ENCODE measurements at regions not wholly inside any gene's neighbourhood (a gene's known extent, or its start where the extent isn't known, plus 50 kb on each side); places are given as distances from the start of the nearest gene placed in this dataset.

DNA sequence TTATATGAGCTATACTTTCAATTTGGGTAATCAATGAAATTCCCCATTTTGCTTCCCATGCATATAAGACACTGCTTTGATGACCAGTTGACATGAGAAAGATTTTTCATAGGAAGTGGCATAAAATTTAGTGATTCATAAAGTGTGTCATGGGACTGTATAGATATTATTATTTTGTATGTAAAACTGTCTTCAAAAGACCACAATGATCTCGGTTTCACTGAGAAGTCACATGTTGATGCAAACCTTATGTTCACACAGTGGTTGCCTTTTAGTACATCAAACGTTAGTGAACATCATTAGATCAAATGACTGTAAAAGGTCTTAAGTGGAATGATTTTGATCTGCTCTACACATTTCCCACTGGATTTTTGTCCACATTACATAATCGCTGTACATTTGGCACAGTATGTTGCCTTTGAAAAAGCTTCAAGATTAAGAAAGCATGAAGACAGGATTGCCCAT lies 349.2 kb upstream of the MEF2C start:
- intact Hi-C loops (cut with DNase I) = no loop called here
- no peaks in the 10 kb centered on the region for H3K36me3 ChIP-seq (ENCODE audit: control insufficient read depth in 1 of 2, insufficient read depth in 2 of 2, low read length in 1 of 2)
- H3K4me1 ChIP-seq (ENCODE audit: control insufficient read depth in 1 of 2, insufficient read depth in 2 of 2, low read length in 2 of 2) = no peaks in the 10 kb centered on the region
- WGBS, 2 donors = 46 to 54% methylated on average over 3 of the region's 3 CpGs
- H3K27me3 ChIP-seq (ENCODE audit: control insufficient read depth in 1 of 2, insufficient read depth in 2 of 2, low read length in 1 of 2) = no peaks in the 10 kb centered on the region
- no peak overlapping the region for H3K4me3 ChIP-seq (ENCODE audit: low read length in 2 of 2)
- no peaks in the 10 kb centered on the region for H3K9me3 ChIP-seq (ENCODE audit: control insufficient read depth, low read length)
- ATAC-seq (ENCODE audit: low FRiP score) (no peak), DNase-seq (no peak)
- no peak overlapping the region for H3K27ac ChIP-seq (ENCODE audit: low read depth in 1 of 2, low read length in 2 of 2)

- Histone ChIP-seq H3K4me3 (ENCODE audit: low read length in 2 of 2) (no peak overlapping the region), H3K27ac (ENCODE audit: low read depth in 1 of 2, low read length in 2 of 2) (no peak overlapping the region), H3K27me3 (ENCODE audit: control insufficient read depth in 1 of 2, insufficient read depth in 2 of 2, low read length in 1 of 2) (no peaks in the 10 kb centered on the region), H3K36me3 (ENCODE audit: control insufficient read depth in 1 of 2, insufficient read depth in 2 of 2, low read length in 1 of 2) (no peaks in the 10 kb centered on the region), H3K4me1 (ENCODE audit: control insufficient read depth in 1 of 2, insufficient read depth in 2 of 2, low read length in 2 of 2) (no peaks in the 10 kb centered on the region), H3K9me3 (ENCODE audit: control insufficient read depth, low read length) (no peaks in the 10 kb centered on the region)
- WGBS, 2 donors = 76 to 100% methylated on average over 2 of the region's 2 CpGs
- DNase-seq (peak in 1 of 2 donors; percentile 34), ATAC-seq (ENCODE audit: low FRiP score) (peak; percentile 22)
- intact Hi-C loops (cut with DNase I) = no loop called here
Observed at GRCh38 chr5:89230178-89230577, 347.2 kb upstream of the MEF2C start.

DNA sequence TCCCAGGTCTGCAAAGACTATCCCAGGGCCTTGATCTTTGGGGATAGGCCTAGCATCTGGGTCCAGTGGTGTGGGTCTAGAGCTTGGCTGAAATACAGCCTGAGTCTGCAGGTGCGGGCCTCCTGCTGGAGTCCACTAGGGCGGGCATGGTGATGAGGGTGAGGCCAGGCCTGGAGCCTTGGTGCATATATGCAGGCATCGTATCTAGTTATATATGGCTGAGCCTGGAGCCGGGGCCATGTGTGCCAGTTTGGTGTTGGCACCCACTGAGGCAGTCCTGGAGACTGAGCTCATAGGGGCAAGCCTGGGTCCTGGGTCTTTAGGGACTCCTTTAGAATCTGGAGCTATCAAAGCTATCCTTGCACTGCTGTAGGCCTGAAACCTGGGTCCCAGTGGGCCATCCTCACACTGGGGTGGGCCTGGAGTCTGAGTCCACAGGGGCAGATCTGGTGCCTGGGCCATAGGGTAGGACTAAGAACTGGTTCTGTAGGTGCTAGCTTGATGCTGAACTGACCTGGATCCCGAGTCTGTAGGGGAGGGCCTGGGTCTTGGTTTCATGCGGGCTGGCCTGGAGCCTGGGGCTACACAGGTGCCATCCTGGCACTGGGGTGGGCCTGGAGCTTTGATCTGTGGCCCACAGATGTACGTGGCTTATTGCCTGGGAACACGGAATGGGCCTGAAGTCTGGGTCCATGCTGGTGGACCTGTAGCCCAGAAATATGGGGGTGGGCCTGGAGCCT lies 346.5 kb upstream of the MEF2C start:
- DNase-seq = peak in 1 of 2 donors; percentile 24

GRCh38 chr5:89228355-89228754 lies 345.4 kb upstream of the MEF2C start:
- H3K4me1 ChIP-seq (ENCODE audit: control insufficient read depth in 1 of 2, insufficient read depth in 2 of 2, low read length in 2 of 2) = no peaks in the 10 kb centered on the region
- H3K27me3 ChIP-seq (ENCODE audit: control insufficient read depth in 1 of 2, insufficient read depth in 2 of 2, low read length in 1 of 2) = no peaks in the 10 kb centered on the region
- intact Hi-C loops (cut with DNase I) = no loop called here
- no peak overlapping the region for H3K27ac ChIP-seq (ENCODE audit: low read depth in 1 of 2, low read length in 2 of 2)
- no peak for ATAC-seq (ENCODE audit: low FRiP score)
- no peak overlapping the region for H3K4me3 ChIP-seq (ENCODE audit: low read length in 2 of 2)
- 97 to 99% methylated on average over 1 of the region's 1 CpG for WGBS, 2 donors
- no peak for DNase-seq
- H3K9me3 ChIP-seq (ENCODE audit: control insufficient read depth, low read length) = no peaks in the 10 kb centered on the region
- H3K36me3 ChIP-seq (ENCODE audit: control insufficient read depth in 1 of 2, insufficient read depth in 2 of 2, low read length in 1 of 2) = no peaks in the 10 kb centered on the region

More for the DNA sequence above, 346.5 kb upstream of the MEF2C start:
- peak; percentile 26 for ATAC-seq (ENCODE audit: low FRiP score)
- Histone ChIP-seq H3K27ac (ENCODE audit: low read depth in 1 of 2, low read length in 2 of 2) (no peak overlapping the region), H3K27me3 (ENCODE audit: control insufficient read depth in 1 of 2, insufficient read depth in 2 of 2, low read length in 1 of 2) (no peaks in the 10 kb centered on the region), H3K36me3 (ENCODE audit: control insufficient read depth in 1 of 2, insufficient read depth in 2 of 2, low read length in 1 of 2) (no peaks in the 10 kb centered on the region), H3K9me3 (ENCODE audit: control insufficient read depth, low read length) (no peaks in the 10 kb centered on the region), H3K4me3 (ENCODE audit: low read length in 2 of 2) (no peak overlapping the region), H3K4me1 (ENCODE audit: control insufficient read depth in 1 of 2, insufficient read depth in 2 of 2, low read length in 2 of 2) (no peaks in the 10 kb centered on the region)
- intact Hi-C loops (cut with DNase I) = no loop called here
- 93 to 99% methylated on average over 8 of the region's 8 CpGs for WGBS, 2 donors

- Histone ChIP-seq H3K4me1 (ENCODE audit: control insufficient read depth in 1 of 2, insufficient read depth in 2 of 2, low read length in 2 of 2) (no peaks in the 10 kb centered on the region), H3K27me3 (ENCODE audit: control insufficient read depth in 1 of 2, insufficient read depth in 2 of 2, low read length in 1 of 2) (no peaks in the 10 kb centered on the region), H3K36me3 (ENCODE audit: control insufficient read depth in 1 of 2, insufficient read depth in 2 of 2, low read length in 1 of 2) (no peaks in the 10 kb centered on the region), H3K4me3 (ENCODE audit: low read length in 2 of 2) (no peak overlapping the region), H3K27ac (ENCODE audit: low read depth in 1 of 2, low read length in 2 of 2) (no peak overlapping the region), H3K9me3 (ENCODE audit: control insufficient read depth, low read length) (no peaks in the 10 kb centered on the region)
- DNase-seq (no peak), ATAC-seq (ENCODE audit: low FRiP score) (no peak)
- intact Hi-C loops (cut with DNase I) = no loop called here
- 88 to 94% methylated on average over 3 of the region's 3 CpGs for WGBS, 2 donors
Observed at GRCh38 chr5:89218364-89218763, 335.4 kb upstream of the MEF2C start.

GRCh38 chr5:89216606-89217005 lies 333.6 kb upstream of the MEF2C start:
- no peaks in the 10 kb centered on the region for H3K27me3 ChIP-seq (ENCODE audit: control insufficient read depth in 1 of 2, insufficient read depth in 2 of 2, low read length in 1 of 2)
- no peak overlapping the region for H3K27ac ChIP-seq (ENCODE audit: low read depth in 1 of 2, low read length in 2 of 2)
- H3K4me1 ChIP-seq (ENCODE audit: control insufficient read depth in 1 of 2, insufficient read depth in 2 of 2, low read length in 2 of 2) = peaks cover 0 to 2% of the 10 kb centered on the region in 2 donors
- WGBS, 2 donors = 96 to 97% methylated on average over 3 of the region's 3 CpGs
- no peak overlapping the region for H3K4me3 ChIP-seq (ENCODE audit: low read length in 2 of 2)
- no peak for DNase-seq
- intact Hi-C loops (cut with DNase I) = no loop called here
- no peak for ATAC-seq (ENCODE audit: low FRiP score)
- H3K36me3 ChIP-seq (ENCODE audit: control insufficient read depth in 1 of 2, insufficient read depth in 2 of 2, low read length in 1 of 2) = no peaks in the 10 kb centered on the region
- H3K9me3 ChIP-seq (ENCODE audit: control insufficient read depth, low read length) = no peaks in the 10 kb centered on the region

DNA sequence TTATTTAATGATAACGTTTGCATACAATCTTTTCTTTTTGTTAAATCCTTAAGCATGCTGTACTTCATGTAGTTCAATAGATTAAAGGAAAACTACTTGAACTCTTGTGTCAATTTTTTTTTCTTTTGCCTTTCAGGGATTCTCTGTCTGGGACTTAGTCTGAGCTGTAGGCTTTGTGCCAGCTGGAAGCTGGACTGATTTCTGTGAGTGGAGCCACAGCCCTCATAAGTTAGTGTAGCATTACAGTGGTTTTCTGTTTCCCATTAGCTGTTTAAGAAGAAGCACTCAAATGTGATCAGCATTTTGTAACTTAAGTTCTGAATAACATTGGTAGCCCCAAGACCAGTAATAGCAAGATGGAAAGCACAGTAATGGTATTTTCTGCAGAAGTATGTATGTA lies 330.6 kb upstream of the MEF2C start:
- intact Hi-C loops (cut with DNase I) = loop anchor here in 1 of 2 donors (5.0 kb wide), 1 partner anchor 481 kb away; no protein-coding TSS in a partner anchor
- H3K36me3 ChIP-seq (ENCODE audit: control insufficient read depth in 1 of 2, insufficient read depth in 2 of 2, low read length in 1 of 2) = no peaks in the 10 kb centered on the region
- WGBS, 2 donors = 48 to 59% methylated on average over 1 of the region's 1 CpG
- no peaks in the 10 kb centered on the region for H3K27me3 ChIP-seq (ENCODE audit: control insufficient read depth in 1 of 2, insufficient read depth in 2 of 2, low read length in 1 of 2)
- no peaks in the 10 kb centered on the region for H3K9me3 ChIP-seq (ENCODE audit: control insufficient read depth, low read length)
- no peak overlapping the region for H3K27ac ChIP-seq (ENCODE audit: low read depth in 1 of 2, low read length in 2 of 2)
- H3K4me3 ChIP-seq (ENCODE audit: low read length in 2 of 2) = no peak overlapping the region
- no peak for ATAC-seq (ENCODE audit: low FRiP score)
- peak; percentile 76 for DNase-seq
- peaks cover 0 to 2% of the 10 kb centered on the region in 2 donors for H3K4me1 ChIP-seq (ENCODE audit: control insufficient read depth in 1 of 2, insufficient read depth in 2 of 2, low read length in 2 of 2)

DNA sequence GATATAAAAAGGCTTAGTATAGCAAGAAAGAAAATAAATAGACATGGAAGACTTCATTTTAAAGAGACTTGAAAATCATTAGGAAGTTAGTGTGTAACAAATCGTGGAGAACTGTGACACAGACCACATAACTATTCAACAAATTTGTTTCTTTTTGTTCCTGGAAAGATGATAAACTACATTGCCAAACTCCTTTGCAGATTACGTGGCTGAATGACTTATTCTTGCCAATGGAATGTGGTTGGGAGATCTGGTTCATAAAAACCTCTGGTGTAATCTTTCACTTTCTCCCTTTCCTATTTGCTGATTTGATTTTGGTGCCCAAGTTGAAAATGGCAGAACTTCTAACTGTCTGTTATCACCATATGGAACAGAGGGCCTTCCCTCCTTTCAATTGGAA lies 328.9 kb upstream of the MEF2C start:
- intact Hi-C loops (cut with DNase I) = loop anchor here in 1 of 2 donors (5.0 kb wide), 1 partner anchor 480 kb away; no protein-coding TSS in a partner anchor
- Histone ChIP-seq H3K27ac (ENCODE audit: low read depth in 1 of 2, low read length in 2 of 2) (no peak overlapping the region), H3K4me3 (ENCODE audit: low read length in 2 of 2) (no peak overlapping the region)

DNA sequence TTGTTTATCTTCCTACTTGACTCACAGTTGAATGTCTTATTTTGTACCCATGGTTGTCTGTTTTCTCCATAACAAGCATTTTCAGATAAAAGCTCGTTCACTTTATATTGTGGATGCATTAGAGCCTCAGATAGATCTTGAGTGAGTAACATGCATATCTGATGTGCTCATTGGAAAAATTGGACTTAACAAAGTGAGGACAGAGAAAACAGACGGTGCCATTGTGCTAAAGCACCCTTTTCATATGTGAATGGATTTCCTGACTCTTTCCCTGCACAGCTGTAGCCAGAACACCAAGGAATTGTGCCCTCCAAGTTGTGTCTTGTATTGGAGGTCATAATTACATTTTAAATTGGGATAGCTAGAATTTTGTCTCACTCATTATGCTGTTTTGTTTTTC lies 325.8 kb upstream of the MEF2C start:
- Histone ChIP-seq H3K27ac (ENCODE audit: low read depth in 1 of 2, low read length in 2 of 2) (no peak overlapping the region), H3K36me3 (ENCODE audit: control insufficient read depth in 1 of 2, insufficient read depth in 2 of 2, low read length in 1 of 2) (no peaks in the 10 kb centered on the region), H3K9me3 (ENCODE audit: control insufficient read depth, low read length) (no peaks in the 10 kb centered on the region), H3K4me1 (ENCODE audit: control insufficient read depth in 1 of 2, insufficient read depth in 2 of 2, low read length in 2 of 2) (peaks cover 0 to 2% of the 10 kb centered on the region in 2 donors), H3K4me3 (ENCODE audit: low read length in 2 of 2) (no peak overlapping the region), H3K27me3 (ENCODE audit: control insufficient read depth in 1 of 2, insufficient read depth in 2 of 2, low read length in 1 of 2) (no peaks in the 10 kb centered on the region)
- DNase-seq (no peak), ATAC-seq (ENCODE audit: low FRiP score) (no peak)
- intact Hi-C loops (cut with DNase I) = no loop called here
- 87 to 88% methylated on average over 2 of the region's 2 CpGs for WGBS, 2 donors

More for the DNA sequence above, 328.9 kb upstream of the MEF2C start:
- Histone ChIP-seq H3K27me3 (ENCODE audit: control insufficient read depth in 1 of 2, insufficient read depth in 2 of 2, low read length in 1 of 2) (no peaks in the 10 kb centered on the region), H3K9me3 (ENCODE audit: control insufficient read depth, low read length) (no peaks in the 10 kb centered on the region), H3K4me1 (ENCODE audit: control insufficient read depth in 1 of 2, insufficient read depth in 2 of 2, low read length in 2 of 2) (peaks cover 0 to 2% of the 10 kb centered on the region in 2 donors), H3K36me3 (ENCODE audit: control insufficient read depth in 1 of 2, insufficient read depth in 2 of 2, low read length in 1 of 2) (no peaks in the 10 kb centered on the region)
- DNase-seq = no peak
- 3 to 6% methylated on average over 2 of the region's 2 CpGs for WGBS, 2 donors
- ATAC-seq (ENCODE audit: low FRiP score) = peak; percentile 14
